Fibroblast of the aortic adventitia (primary cell): ENCODE measurements at regions not wholly inside any gene's neighbourhood (a gene's known extent, or its start where the extent isn't known, plus 50 kb on each side); places are given as distances from the start of the nearest gene placed in this dataset.

ENCODE experiments used
- DNase-seq: peaks from one replicate; pipeline ENCODE4 v3.0.0-alpha.2; 2010; ENCODE audit warnings: low read depth
- H3K4me3 ChIP-seq: 2 replicates; pipeline ENCODE4 v1.5.1; 2011; ENCODE audit warnings: low read depth, mild to moderate bottlenecking, control low read depth, low read length, moderate library complexity
- CTCF ChIP-seq: IDR thresholded peaks from 2 replicates; pipeline ENCODE4 v1.5.1; 2011; ENCODE audit warnings: mild to moderate bottlenecking, low read length, control low read depth, inconsistent platforms; ENCODE audit not compliant: insufficient read depth

GRCh38 chr17:74089869-74090464 is 113.5 kb upstream of the RPL38 start:
- H3K4me3 ChIP-seq: no peak overlapping the region
- peak; percentile 22 for DNase-seq
- TF ChIP-seq CTCF: peak; percentile 52

DNA sequence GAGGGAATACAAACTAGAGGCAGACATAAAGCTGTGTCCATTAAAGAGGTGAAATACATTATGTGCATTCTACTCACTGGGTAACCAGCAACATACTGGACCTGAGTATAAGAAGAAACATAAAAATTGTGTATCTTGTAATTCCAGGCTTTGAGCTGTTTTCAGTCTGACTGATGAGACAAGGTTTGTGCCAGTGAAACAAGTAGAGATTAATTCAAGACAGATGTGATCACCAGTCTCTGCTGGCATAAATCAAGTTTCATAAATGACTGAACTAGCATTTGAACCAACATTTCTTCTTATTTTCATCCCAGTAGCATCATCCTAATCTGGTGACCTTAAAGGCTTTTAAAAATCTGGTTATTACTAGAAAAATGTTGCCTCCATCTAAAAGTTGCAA is 108.8 kb upstream of the RPL38 start:
- no peak overlapping the region for H3K4me3 ChIP-seq
- TF ChIP-seq CTCF: no peak
- DNase-seq: no peak

GRCh38 chr17:74096456-74096855 is 107.0 kb upstream of the RPL38 start:
- TF ChIP-seq CTCF: no peak
- DNase-seq: no peak
- H3K4me3 ChIP-seq: no peak overlapping the region

DNA sequence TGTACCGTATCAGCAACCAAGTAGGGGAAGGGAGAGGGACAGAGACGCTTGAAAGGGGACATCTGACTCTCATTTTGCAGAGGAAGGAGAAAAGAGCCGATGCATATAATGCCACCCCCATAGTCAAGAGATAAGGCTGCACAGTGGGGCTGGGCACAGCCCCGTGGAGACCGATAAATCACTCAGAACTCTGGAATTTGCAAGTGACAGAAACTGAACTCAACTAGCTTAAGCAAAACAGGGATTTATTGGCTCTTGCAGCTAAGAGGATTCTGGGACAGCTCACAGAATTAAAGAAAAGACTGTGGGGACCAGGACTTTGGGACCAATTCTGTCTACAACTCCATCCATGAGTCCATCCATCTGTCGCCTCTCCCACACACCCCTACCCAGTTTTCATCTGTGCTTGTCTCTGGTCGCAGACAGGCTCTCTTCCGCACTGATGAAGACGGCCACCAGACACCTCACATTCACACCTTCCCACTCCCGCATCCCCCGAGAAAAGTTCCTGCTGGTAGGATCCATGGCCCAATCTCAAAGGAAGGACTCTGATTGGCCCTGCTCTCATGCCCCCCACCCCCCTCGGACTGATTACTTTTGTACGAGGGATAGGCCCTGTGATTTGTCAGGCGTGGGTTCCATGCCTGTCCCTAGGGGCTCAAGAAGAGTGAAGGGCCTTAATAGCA is 105.9 kb upstream of the RPL38 start:
- TF ChIP-seq CTCF: no peak
- H3K4me3 ChIP-seq: no peak overlapping the region
- DNase-seq: no peak

DNA sequence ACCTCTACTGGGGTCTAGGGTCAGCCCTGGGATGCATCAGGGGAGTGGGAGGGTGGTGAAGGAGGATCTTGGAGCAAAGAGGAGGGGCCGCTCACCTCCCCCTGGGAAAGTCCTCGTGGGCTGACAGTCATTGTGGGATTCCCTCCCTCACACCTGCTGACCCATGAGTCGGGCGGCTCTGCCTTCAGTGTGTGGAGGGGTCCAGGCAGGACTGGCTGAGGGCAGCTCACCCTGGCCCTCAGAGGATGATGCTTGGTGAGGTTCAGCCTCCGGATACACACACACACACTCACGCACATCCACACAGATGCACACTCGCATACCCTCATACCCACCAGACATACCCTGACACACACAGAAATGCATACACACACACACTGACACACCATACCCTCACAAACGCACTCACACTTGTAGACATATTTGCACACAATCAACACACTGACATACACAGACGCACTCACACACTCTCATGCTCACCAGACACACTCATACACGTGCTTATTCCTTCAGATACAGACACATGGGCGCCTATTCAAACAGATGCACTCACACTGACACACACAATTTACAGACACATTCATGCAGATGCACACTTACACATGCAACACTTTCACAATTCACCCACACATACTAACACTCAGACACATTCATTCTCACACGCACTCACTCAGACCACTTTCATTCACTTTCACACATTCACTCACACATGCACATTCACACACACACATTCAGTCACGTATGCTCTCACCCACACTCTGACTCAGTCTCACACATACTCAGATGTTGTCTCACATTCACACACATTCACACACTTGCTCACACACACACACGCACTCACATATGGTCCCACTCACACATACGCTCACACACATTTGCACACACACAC is 105.1 kb upstream of the RPL38 start:
- DNase-seq: no peak
- no peak for TF ChIP-seq CTCF
- H3K4me3 ChIP-seq: no peak overlapping the region

- DNase-seq: no peak
- no peak overlapping the region for H3K4me3 ChIP-seq
- TF ChIP-seq CTCF: no peak
Measured at GRCh38 chr17:74099442-74100340, 103.8 kb upstream of the RPL38 start.
